GM12891 (cell line): ENCODE measurements at regions not wholly inside any gene's neighbourhood (a gene's known extent, or its start where the extent isn't known, plus 50 kb on each side); places are given as distances from the start of the nearest gene placed in this dataset.

ENCODE experiments used
- POLR2A ChIP-seq: IDR thresholded peaks from 2 replicates; pipeline ENCODE4 v1.6.1; 2011; ENCODE audit warnings: low read depth, low read length, control low read depth
- TAF1 ChIP-seq: IDR thresholded peaks from 2 replicates; pipeline ENCODE4 v1.6.1; 2011; ENCODE audit warnings: low read depth, low read length, control low read depth

DNA sequence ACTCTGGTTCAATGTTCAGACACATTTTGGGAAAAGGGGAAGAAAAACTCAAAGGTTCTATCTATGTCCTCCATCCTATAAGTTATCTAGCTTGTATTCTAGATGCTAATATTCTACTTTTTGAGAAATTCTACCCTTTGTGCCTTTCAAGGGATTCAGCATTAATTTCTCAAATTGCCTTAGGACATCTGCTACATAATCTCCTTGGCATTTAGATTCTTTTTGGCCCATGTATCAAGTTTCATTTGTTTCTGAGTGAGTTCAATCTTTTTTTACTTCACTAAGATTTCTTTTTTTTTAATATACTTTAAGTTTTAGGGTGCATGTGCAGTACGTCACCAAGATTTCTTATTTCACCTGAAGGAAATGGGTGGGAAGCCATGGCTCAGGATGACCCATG lies 232.7 kb upstream of the TENT5A start:
- TF ChIP-seq POLR2A (no peak), TAF1 (no peak)
